Pancreas (tissue), 10 donors: ENCODE measurements at regions not wholly inside any gene's neighbourhood (a gene's known extent, or its start where the extent isn't known, plus 50 kb on each side); places are given as distances from the start of the nearest gene placed in this dataset.

Experiments
- ATAC-seq, 4 donors: fragments of 200-7000 bp; cut with Tn5 transposase; one replicate each; pipeline versions ENCODE4 v1.8.0 to v1.9.1; 2020; ENCODE audit warnings: mild to moderate bottlenecking in 4 of 4, moderate library complexity in 4 of 4
- DNase-seq, 6 donors: peaks; one replicate each; pipeline ENCODE4 v3.0.0-alpha.2; 2020
- FAIRE-seq: peaks from 2 replicates; lab custom pipeline; 2012; peaks lifted over from hg19 to GRCh38; lab: Jason Lieb, UNC
- H3K27ac ChIP-seq, 4 donors: fragments of 200-600 bp; sonication (generic); 1 replicate in 3 of 4; 2 replicates in 1 of 4; pipeline versions ENCODE4 v1.5.0 to v1.8.0; 2020
- H3K27me3 ChIP-seq, 4 donors: fragments of 200-600 bp; one replicate each; pipeline ENCODE4 v1.8.0; 2021
- H3K36me3 ChIP-seq, 3 donors: fragments of 200-600 bp; sonication (generic) in 1 of 3; one replicate each; pipeline versions ENCODE4 v1.5.0 to v1.8.0; 2020 to 2021
- H3K4me1 ChIP-seq, 3 donors: fragments of 200-600 bp; one replicate each; pipeline ENCODE4 v1.8.0; 2021
- H3K4me3 ChIP-seq, 4 donors: fragments of 200-600 bp; sonication (generic) in 2 of 4; one replicate each; pipeline versions ENCODE4 v1.5.0 to v1.8.0; 2020 to 2021
- H3K9me3 ChIP-seq, 4 donors: fragments of 200-600 bp; one replicate each; pipeline ENCODE4 v1.8.0; 2021
- WGBS, 2 donors: extraction: QIAGEN DNeasy Blood & Tissue Kit; methylation state at CpG; one replicate each; pipeline ENCODE4 v1.1.7; 2013; 5-methylcytosine and 5-hydroxymethylcytosine counted together
- intact Hi-C, 3 donors: fragments of 100-400 bp; cut with DNase I; formaldehyde crosslinking; loops; one replicate each; pipeline versions ENCODE4 v1.11.1 to v1.14.2; 2022
- TF ChIP-seq, protein P1 (sequence below), 4 donors: fragments of 200-600 bp; sonication (generic) in 3 of 4; IDR thresholded peaks; one replicate each; pipeline versions ENCODE4 v1.5.0 to v1.8.0; 2021; ENCODE audit warnings: antibody characterized with exemption in 4 of 4
- donor health status: healthy with polysubstance abuse.
- donor health status: DM: no; HTN: no; CAD: no; lungs with moderate emphysema.
- donor health status: DM: no; HTN: no; CAD: no.
- donor health status: control.
- donor health status: control.
- donor health status: Bipolar disorder and iron deficiency.
- donor health status: DM: yes; HTN: yes; CAD: no.
- donor health status: DM: no; HTN: no; CAD: no.
- donor health status: DM: no; HTN: no; CAD: no.
- donor health status: DM: yes; HTN: yes; CAD: no.

DNA sequence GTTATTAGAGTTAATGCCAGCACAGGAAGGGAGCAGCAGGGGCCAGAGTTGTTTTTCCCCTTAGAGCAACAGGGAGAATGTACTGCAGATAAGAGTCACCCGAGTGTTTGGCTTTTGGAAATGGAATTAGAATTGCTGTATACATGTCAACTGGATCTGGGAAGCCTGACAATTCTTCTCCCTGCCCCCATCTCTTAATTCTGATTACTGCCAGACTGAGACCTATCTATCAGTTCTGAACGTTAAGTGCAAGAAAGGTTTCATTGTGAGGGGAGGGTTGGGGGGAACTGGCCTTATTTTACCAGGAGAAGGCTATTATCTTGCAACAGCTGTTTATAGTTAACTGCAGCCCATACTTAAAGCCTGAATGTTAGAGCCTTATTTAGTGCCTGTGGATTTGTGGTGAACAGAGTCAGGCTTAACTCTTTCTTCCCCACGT lies 424.5 kb upstream of the CDH11 start:
- DNase-seq = no peak
- Histone ChIP-seq H3K36me3 (no peaks in the 10 kb centered on the region), H3K27ac (no peak overlapping the region), H3K4me3 (no peak overlapping the region), H3K27me3 (no peaks in the 10 kb centered on the region), H3K4me1 (no peaks in the 10 kb centered on the region), H3K9me3 (no peaks in the 10 kb centered on the region)
- TF ChIP-seq, protein P1, sequence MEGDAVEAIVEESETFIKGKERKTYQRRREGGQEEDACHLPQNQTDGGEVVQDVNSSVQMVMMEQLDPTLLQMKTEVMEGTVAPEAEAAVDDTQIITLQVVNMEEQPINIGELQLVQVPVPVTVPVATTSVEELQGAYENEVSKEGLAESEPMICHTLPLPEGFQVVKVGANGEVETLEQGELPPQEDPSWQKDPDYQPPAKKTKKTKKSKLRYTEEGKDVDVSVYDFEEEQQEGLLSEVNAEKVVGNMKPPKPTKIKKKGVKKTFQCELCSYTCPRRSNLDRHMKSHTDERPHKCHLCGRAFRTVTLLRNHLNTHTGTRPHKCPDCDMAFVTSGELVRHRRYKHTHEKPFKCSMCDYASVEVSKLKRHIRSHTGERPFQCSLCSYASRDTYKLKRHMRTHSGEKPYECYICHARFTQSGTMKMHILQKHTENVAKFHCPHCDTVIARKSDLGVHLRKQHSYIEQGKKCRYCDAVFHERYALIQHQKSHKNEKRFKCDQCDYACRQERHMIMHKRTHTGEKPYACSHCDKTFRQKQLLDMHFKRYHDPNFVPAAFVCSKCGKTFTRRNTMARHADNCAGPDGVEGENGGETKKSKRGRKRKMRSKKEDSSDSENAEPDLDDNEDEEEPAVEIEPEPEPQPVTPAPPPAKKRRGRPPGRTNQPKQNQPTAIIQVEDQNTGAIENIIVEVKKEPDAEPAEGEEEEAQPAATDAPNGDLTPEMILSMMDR (IDR thresholded peaks at IDR 0.05) = no peak
- 6 to 8% methylated on average over 3 of the region's 3 CpGs for WGBS, 2 donors
- no peak for FAIRE-seq
- intact Hi-C loops = no loop called here
- ATAC-seq = no peak

DNA sequence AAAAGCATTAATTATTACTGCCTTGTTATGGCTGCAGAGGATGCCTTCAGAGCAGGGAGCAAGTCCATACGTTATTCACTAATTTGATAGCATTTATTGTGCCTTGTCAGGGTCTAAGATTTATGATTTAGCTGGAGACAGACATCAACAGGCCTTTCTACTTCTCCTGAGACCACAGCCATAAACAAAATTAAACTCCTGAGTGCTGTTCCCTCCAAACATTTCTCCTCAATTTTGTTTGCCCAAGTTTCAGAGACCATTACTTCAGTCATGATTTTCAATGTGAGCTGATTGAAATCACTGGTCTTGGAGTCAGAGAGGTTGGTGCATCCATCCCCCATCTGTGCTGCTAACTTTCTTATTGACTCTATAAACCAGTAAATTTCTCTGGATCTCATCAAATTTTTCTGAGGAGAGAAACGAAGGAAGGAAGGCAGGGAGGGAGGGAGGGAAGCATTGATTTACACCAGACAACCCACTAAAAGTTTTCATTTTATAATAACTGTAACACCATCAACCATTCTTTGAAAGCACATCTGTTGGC lies 423.6 kb upstream of the CDH11 start:
- intact Hi-C loops = no loop called here
- H3K4me1 ChIP-seq = no peaks in the 10 kb centered on the region
- WGBS, 2 donors = 27 to 32% methylated on average over 2 of the region's 2 CpGs
- DNase-seq (no peak), ATAC-seq (no peak), FAIRE-seq (no peak)
- H3K4me3 ChIP-seq = no peak overlapping the region
- H3K36me3 ChIP-seq = no peaks in the 10 kb centered on the region
- no peaks in the 10 kb centered on the region for H3K27me3 ChIP-seq
- no peaks in the 10 kb centered on the region for H3K9me3 ChIP-seq
- TF ChIP-seq, protein P1 (IDR thresholded peaks at IDR 0.05) = no peak
- no peak overlapping the region for H3K27ac ChIP-seq

DNA sequence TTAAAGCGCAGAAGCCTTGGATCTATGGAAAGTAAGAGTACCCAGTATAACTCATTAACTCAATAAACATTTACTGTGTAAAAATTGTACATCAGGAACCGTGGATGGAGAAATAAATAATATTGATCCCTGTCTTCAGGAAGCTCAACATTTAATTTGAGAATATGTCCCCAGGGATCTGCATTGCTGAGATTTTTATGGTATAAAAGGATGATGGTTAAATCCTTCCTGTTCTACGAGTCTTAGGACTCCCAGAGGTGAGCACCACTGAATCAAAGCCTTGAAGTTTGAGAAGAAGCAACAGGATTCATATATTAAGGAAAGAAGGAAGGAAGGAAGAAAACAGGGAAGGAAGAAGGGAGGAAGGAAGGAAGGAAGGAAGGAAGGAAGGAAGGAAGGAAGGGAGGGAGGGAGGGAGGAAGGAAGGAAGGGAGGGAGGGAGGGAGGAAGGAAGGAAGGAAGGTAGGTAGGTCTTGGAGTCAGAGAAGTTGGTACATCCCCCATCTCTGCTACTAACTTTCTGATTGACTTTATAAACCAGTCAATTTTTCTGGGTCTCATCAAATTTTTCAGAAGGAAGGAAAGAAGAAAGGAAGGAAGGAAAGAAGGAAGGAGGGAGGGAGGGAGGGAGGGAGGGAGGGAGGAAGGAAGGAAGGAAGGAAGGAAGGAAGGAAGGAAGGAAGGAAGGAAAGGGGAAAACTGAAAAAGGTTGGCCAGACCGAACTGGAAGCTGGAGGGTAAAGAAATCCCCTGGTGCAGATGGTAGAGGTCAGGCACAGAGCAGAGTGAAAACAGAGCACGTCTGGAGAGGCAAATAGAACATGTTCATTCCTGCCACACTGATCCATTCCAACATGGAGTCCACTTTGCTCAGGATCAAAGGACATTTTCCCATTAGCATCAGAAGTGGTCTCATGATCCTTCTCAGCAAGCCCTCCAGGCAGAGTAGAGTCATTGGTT lies 422.2 kb upstream of the CDH11 start:
- Histone ChIP-seq H3K4me3 (no peak overlapping the region), H3K27ac (no peak overlapping the region), H3K9me3 (no peaks in the 10 kb centered on the region), H3K36me3 (no peaks in the 10 kb centered on the region), H3K27me3 (no peaks in the 10 kb centered on the region), H3K4me1 (no peaks in the 10 kb centered on the region)
- no peak for FAIRE-seq
- 45 to 56% methylated on average over 5 of the region's 5 CpGs for WGBS, 2 donors
- no peak for DNase-seq
- intact Hi-C loops = no loop called here
- TF ChIP-seq, protein P1 (IDR thresholded peaks at IDR 0.05) = no peak
- ATAC-seq = no peak

DNA sequence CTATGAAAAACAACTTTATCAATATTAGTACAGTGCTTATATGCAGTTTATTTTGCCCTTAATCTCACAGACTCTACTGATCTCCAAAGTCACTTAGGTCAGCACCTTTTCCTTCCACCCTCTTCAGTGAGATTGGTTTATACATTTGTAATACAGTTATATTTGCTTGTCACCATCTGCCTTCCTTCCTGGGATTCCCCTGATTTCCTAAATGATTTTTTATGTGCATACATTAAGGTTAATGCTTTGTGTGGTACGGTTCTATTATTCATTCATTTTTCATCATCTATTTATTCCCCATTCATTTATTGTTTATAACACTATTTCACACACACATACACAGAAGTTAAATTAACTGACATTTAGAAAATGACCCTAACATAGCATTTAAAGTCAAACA lies 419.8 kb upstream of the CDH11 start:
- Histone ChIP-seq H3K4me1 (no peaks in the 10 kb centered on the region), H3K27me3 (no peaks in the 10 kb centered on the region), H3K4me3 (no peak overlapping the region), H3K27ac (no peak overlapping the region), H3K9me3 (no peaks in the 10 kb centered on the region), H3K36me3 (no peaks in the 10 kb centered on the region)
- FAIRE-seq = no peak
- intact Hi-C loops = no loop called here
- 78 to 80% methylated on average over 1 of the region's 1 CpG for WGBS, 2 donors
- TF ChIP-seq, protein P1 (IDR thresholded peaks at IDR 0.05) = no peak
- ATAC-seq = no peak
- no peak for DNase-seq

DNA sequence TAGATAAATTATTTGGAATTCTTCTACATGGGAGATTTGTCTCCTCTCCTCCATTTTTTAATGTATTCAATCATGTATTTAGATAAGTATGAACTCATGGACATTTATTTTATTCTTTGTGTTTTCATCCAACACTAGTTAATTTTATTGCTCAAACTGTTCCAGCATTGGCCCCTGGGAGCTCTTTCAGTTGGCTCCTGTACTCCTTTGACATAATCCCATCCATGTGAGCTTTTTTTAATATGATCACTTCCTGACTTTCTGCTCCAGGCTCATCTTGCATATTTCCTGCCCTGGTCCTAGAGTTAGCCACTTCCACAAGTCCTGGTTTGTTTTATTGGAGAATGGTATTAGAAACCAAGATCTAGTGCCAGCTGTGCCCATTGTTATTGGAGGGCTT lies 419.0 kb upstream of the CDH11 start:
- Histone ChIP-seq H3K4me1 (no peaks in the 10 kb centered on the region), H3K36me3 (no peaks in the 10 kb centered on the region), H3K27me3 (no peaks in the 10 kb centered on the region), H3K4me3 (no peak overlapping the region), H3K9me3 (no peaks in the 10 kb centered on the region), H3K27ac (no peak overlapping the region)
- DNase-seq (no peak), ATAC-seq (no peak), FAIRE-seq (no peak)
- TF ChIP-seq, protein P1 (IDR thresholded peaks at IDR 0.05) = no peak
- intact Hi-C loops = no loop called here
